HEK293 (cell line): ENCODE measurements at regions not wholly inside any gene's neighbourhood (a gene's known extent, or its start where the extent isn't known, plus 50 kb on each side); places are given as distances from the start of the nearest gene placed in this dataset.

Experiments used
- GLIS1 ChIP-seq: fragments of 450-650 bp; formaldehyde crosslinking; IDR thresholded peaks from 2 replicates; pipeline ENCODE4 v1.5.1; 2016; ENCODE audit warnings: missing biosample characterization, missing genetic modification characterization
- MEIS1 ChIP-seq: sonication (generic); formaldehyde crosslinking; IDR thresholded peaks from 2 replicates; pipeline ENCODE4 v1.8.1; 2022; ENCODE audit warnings: missing genetic modification reagents, mild to moderate bottlenecking, borderline replicate concordance
- MYNN ChIP-seq: fragments of 450-650 bp; formaldehyde crosslinking; IDR thresholded peaks from 2 replicates; pipeline ENCODE4 v1.5.1; 2016; ENCODE audit warnings: missing biosample characterization, missing genetic modification characterization, borderline replicate concordance
- SETDB1 ChIP-seq: IDR thresholded peaks from one replicate; pipeline ENCODE4 v1.6.1; 2017; ENCODE audit warnings: mild to moderate bottlenecking, low read length, moderate library complexity, mixed read lengths; ENCODE audit not compliant: insufficient read length
- SP3 ChIP-seq: fragments of 450-650 bp; formaldehyde crosslinking; IDR thresholded peaks from 2 replicates; pipeline ENCODE4 v1.5.1; 2016; ENCODE audit warnings: missing biosample characterization, missing genetic modification characterization
- ZBTB8A ChIP-seq: fragments of 450-650 bp; formaldehyde crosslinking; IDR thresholded peaks from 2 replicates; pipeline ENCODE4 v1.5.1; 2016; ENCODE audit warnings: missing biosample characterization, missing genetic modification characterization
- ZNF121 ChIP-seq: fragments of 450-650 bp; formaldehyde crosslinking; IDR thresholded peaks from 2 replicates; pipeline ENCODE4 v1.5.1; 2016; ENCODE audit warnings: missing biosample characterization, missing genetic modification characterization
- ZNF341 ChIP-seq: fragments of 450-650 bp; formaldehyde crosslinking; IDR thresholded peaks from 2 replicates; pipeline ENCODE4; 2016; ENCODE audit warnings: low read depth, missing biosample characterization, missing genetic modification characterization
- TF ChIP-seq, protein P1 (sequence below): fragments of 450-650 bp; formaldehyde crosslinking; IDR thresholded peaks from 2 replicates; pipeline ENCODE4 v1.5.1; 2016; ENCODE audit warnings: missing biosample characterization, missing genetic modification characterization
- TF ChIP-seq, protein P2 (sequence below): fragments of 450-650 bp; formaldehyde crosslinking; optimal IDR thresholded peaks from 2 replicates; pipeline ENCODE3; 2016; ENCODE audit warnings: missing biosample characterization, mild to moderate bottlenecking, missing genetic modification characterization

DNA sequence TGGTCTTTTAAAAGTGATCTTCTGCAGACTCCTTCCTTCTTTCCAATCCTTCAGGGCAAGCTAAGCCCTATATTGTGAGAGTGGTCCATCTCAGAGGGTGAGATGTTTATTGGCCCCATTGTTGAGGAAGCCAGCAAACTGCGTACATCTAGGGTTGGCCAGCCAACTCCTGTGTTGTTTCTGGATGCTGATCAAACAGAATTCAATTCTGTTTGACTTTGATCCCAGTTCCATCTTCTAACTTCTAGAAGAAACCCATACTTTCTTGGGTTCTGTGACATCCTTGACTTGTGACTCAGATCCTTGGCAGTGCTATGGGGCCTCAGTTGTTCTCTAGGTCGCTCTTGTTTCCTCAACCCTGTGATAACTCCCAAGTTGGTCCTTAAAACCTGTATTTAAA is 116.2 kb downstream of the LSMEM1 start:
- TF ChIP-seq, protein P1, sequence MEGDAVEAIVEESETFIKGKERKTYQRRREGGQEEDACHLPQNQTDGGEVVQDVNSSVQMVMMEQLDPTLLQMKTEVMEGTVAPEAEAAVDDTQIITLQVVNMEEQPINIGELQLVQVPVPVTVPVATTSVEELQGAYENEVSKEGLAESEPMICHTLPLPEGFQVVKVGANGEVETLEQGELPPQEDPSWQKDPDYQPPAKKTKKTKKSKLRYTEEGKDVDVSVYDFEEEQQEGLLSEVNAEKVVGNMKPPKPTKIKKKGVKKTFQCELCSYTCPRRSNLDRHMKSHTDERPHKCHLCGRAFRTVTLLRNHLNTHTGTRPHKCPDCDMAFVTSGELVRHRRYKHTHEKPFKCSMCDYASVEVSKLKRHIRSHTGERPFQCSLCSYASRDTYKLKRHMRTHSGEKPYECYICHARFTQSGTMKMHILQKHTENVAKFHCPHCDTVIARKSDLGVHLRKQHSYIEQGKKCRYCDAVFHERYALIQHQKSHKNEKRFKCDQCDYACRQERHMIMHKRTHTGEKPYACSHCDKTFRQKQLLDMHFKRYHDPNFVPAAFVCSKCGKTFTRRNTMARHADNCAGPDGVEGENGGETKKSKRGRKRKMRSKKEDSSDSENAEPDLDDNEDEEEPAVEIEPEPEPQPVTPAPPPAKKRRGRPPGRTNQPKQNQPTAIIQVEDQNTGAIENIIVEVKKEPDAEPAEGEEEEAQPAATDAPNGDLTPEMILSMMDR (tag by site-specific recombination): no peak
- TF ChIP-seq SP3 (tag by site-specific recombination): no peak
- TF ChIP-seq, protein P2, sequence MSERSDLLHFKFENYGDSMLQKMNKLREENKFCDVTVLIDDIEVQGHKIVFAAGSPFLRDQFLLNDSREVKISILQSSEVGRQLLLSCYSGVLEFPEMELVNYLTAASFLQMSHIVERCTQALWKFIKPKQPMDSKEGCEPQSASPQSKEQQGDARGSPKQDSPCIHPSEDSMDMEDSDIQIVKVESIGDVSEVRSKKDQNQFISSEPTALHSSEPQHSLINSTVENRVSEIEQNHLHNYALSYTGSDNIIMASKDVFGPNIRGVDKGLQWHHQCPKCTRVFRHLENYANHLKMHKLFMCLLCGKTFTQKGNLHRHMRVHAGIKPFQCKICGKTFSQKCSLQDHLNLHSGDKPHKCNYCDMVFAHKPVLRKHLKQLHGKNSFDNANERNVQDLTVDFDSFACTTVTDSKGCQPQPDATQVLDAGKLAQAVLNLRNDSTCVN (tag by site-specific recombination): no peak
- no peak for TF ChIP-seq MEIS1 (CRISPR knock-in tag)
- TF ChIP-seq ZBTB8A: no peak
- TF ChIP-seq SETDB1: no peak
- no peak for TF ChIP-seq MYNN
- TF ChIP-seq ZNF121 (tag by site-specific recombination): no peak
- TF ChIP-seq ZNF341 (tag by site-specific recombination): no peak
- TF ChIP-seq GLIS1 (tag by site-specific recombination): no peak
